Mesothelial cell of epicardium (in vitro differentiated cells): ENCODE measurements at regions not wholly inside any gene's neighbourhood (a gene's known extent, or its start where the extent isn't known, plus 50 kb on each side); places are given as distances from the start of the nearest gene placed in this dataset.

Experiments
- DNase-seq, 2 experiments: peaks; one replicate each; pipeline ENCODE4 v3.0.0; 2021; ENCODE audit warnings: low spot score in 2 of 2; ENCODE audit not compliant: unreplicated experiment in 2 of 2
- H3K27ac Mint-ChIP-seq: 2 replicates; pipeline ENCODE4 v1.8.0; 2021; ENCODE audit warnings: mixed read lengths
- H3K27me3 Mint-ChIP-seq: 2 replicates; pipeline ENCODE4 v1.8.0; 2021; ENCODE audit warnings: low read depth, mixed read lengths
- H3K36me3 Mint-ChIP-seq: 2 replicates; pipeline ENCODE4 v1.8.0; 2021; ENCODE audit warnings: mixed read lengths
- H3K4me1 Mint-ChIP-seq: 2 replicates; pipeline ENCODE4 v1.8.0; 2021; ENCODE audit warnings: mixed read lengths
- H3K4me3 Mint-ChIP-seq: 2 replicates; pipeline ENCODE4 v1.8.0; 2021; ENCODE audit warnings: mild to moderate bottlenecking, moderate library complexity, mixed read lengths
- H3K9me3 Mint-ChIP-seq: 2 replicates; pipeline ENCODE4 v1.8.0; 2021; ENCODE audit warnings: mixed read lengths
- CTCF ChIP-seq: fragments of 200-600 bp; sonication (generic); IDR thresholded peaks from one replicate; pipeline ENCODE4 v1.5.0; 2021; ENCODE audit warnings: antibody characterized with exemption; ENCODE audit not compliant: unreplicated experiment

GRCh38 chrX:80312448-80312847 is 107.8 kb upstream of the TENT5D start:
- no peak for TF ChIP-seq CTCF
- no peaks in the 10 kb centered on the region for H3K4me1 Mint-ChIP-seq
- no peak overlapping the region for H3K27ac Mint-ChIP-seq
- no peak for DNase-seq
- H3K4me3 Mint-ChIP-seq, result no peak overlapping the region
- no peaks in the 10 kb centered on the region for H3K27me3 Mint-ChIP-seq
- peaks cover 49% of the 10 kb centered on the region for H3K9me3 Mint-ChIP-seq
- H3K36me3 Mint-ChIP-seq, result peaks cover 2% of the 10 kb centered on the region

- Mint-ChIP-seq H3K27ac (no peak overlapping the region), H3K36me3 (peaks cover 2% of the 10 kb centered on the region), H3K9me3 (peaks cover 62% of the 10 kb centered on the region), H3K4me1 (no peaks in the 10 kb centered on the region), H3K27me3 (no peaks in the 10 kb centered on the region), H3K4me3 (no peak overlapping the region)
- no peak for TF ChIP-seq CTCF
- no peak for DNase-seq
Observed at GRCh38 chrX:80316526-80316925, 103.7 kb upstream of the TENT5D start.

- DNase-seq, result no peak
- no peaks in the 10 kb centered on the region for H3K4me1 Mint-ChIP-seq
- TF ChIP-seq CTCF, result no peak
- no peak overlapping the region for H3K27ac Mint-ChIP-seq
- H3K4me3 Mint-ChIP-seq, result no peak overlapping the region
- H3K9me3 Mint-ChIP-seq, result peaks cover 65% of the 10 kb centered on the region
- peaks cover 2% of the 10 kb centered on the region for H3K36me3 Mint-ChIP-seq
- H3K27me3 Mint-ChIP-seq, result no peaks in the 10 kb centered on the region
Observed at GRCh38 chrX:80317646-80318045, 102.6 kb upstream of the TENT5D start.

GRCh38 chrX:80331285-80331684 is 89.0 kb upstream of the TENT5D start:
- H3K4me1 Mint-ChIP-seq, result no peaks in the 10 kb centered on the region
- no peaks in the 10 kb centered on the region for H3K36me3 Mint-ChIP-seq
- no peak for TF ChIP-seq CTCF
- H3K9me3 Mint-ChIP-seq, result peaks cover 51% of the 10 kb centered on the region
- no peak overlapping the region for H3K4me3 Mint-ChIP-seq
- no peaks in the 10 kb centered on the region for H3K27me3 Mint-ChIP-seq
- no peak for DNase-seq
- H3K27ac Mint-ChIP-seq, result no peak overlapping the region

GRCh38 chrX:80334583-80334982 is 85.7 kb upstream of the TENT5D start:
- Mint-ChIP-seq H3K4me3 (no peak overlapping the region), H3K27me3 (no peaks in the 10 kb centered on the region), H3K4me1 (no peaks in the 10 kb centered on the region), H3K36me3 (no peaks in the 10 kb centered on the region), H3K9me3 (peaks cover 51% of the 10 kb centered on the region), H3K27ac (no peak overlapping the region)
- TF ChIP-seq CTCF, result no peak
- DNase-seq, result no peak
